GM18502 (cell line): ENCODE measurements at regions not wholly inside any gene's neighbourhood (a gene's known extent, or its start where the extent isn't known, plus 50 kb on each side); places are given as distances from the start of the nearest gene placed in this dataset.

Experiments used
- ATAC-seq: cut with Tn5 transposase; IDR thresholded peaks from one replicate; pipeline ENCODE4 v1.9.1; 2021; ENCODE audit warnings: mild to moderate bottlenecking; ENCODE audit not compliant: unreplicated experiment, poor library complexity

DNA sequence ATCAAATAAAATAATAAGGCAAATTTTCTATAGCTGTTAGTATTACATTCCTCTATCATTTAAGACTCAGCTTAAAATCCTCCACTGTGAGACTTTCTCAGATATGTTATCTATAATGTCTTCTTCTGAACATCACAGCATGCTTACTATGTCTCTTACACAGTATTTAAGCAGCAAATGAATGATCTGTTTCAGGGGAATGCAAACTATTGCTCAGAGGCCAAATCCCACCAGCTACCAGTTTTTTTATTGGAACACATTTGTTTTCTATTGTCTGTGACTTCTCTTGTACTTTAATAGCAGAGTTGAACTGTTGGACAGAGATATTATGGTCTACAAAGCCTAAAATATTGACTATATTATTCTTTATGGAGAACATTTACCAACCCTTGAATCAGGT, 59.6 kb downstream of the C3orf38 start:
- ATAC-seq = no peak

- ATAC-seq = no peak
Observed at GRCh38 chr3:88211096-88211890, 61.5 kb downstream of the C3orf38 start.

DNA sequence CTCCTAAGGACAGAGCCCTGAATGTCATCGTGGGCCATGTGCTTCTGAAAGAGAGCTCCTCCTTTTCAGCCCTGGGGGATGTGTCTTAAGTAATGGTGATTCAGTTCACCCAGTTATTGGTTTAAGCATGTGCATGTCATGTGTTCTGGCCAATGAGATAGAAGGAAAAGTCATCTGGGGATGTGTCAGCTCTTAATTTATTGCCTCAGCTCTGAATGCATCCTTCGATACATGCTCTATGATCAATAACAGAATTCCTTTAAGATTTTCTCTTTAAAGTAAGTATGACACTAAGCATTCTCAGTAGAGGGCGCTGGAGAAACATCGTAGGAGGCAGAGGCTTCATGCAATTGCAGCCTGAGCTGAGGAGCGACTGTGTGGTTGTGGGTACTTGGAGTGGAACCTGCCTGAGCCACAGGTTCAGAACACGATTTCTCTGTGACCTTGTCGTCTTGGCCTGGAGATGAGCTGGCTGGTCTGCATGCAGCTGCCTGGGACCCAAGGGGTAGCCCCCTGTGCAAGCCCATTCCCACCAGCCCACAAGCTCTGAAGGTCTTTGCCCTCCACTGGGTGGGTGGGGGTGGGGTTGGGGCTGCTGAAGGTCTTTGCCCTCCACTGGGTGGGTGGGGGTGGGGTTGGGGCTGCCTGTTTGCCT, 69.5 kb downstream of the C3orf38 start:
- ATAC-seq = peak; percentile 93

GRCh38 chr3:88220126-88220525, 70.4 kb downstream of the C3orf38 start:
- ATAC-seq = no peak

GRCh38 chr3:88221726-88222125, 72.0 kb downstream of the C3orf38 start:
- no peak for ATAC-seq

GRCh38 chr3:88222343-88222742, 72.6 kb downstream of the C3orf38 start:
- ATAC-seq = no peak

GRCh38 chr3:88225326-88226008, 75.7 kb downstream of the C3orf38 start:
- no peak for ATAC-seq

DNA sequence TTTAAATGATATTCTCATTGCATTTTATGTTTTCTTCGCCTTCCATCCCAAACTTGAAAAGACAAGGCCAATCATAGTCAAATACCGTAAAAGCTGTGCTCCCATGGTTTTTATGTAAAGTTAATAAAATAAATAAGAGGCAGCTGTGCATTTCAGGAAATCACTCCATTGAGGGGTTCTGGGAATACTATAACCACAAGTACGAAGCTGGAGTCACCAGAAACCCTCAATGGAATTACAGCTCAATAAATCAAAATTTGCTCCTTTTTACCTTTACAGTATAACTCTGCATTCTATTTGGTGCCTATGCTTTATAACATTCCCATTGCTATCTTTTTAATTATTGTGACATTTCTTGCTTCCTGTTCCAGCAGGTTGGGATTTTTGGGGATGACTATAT, 77.2 kb downstream of the C3orf38 start:
- ATAC-seq = no peak

- no peak for ATAC-seq
Observed at GRCh38 chr3:88230638-88231037, 80.9 kb downstream of the C3orf38 start.

- no peak for ATAC-seq
Observed at GRCh38 chr3:88231207-88231606, 81.4 kb downstream of the C3orf38 start.

DNA sequence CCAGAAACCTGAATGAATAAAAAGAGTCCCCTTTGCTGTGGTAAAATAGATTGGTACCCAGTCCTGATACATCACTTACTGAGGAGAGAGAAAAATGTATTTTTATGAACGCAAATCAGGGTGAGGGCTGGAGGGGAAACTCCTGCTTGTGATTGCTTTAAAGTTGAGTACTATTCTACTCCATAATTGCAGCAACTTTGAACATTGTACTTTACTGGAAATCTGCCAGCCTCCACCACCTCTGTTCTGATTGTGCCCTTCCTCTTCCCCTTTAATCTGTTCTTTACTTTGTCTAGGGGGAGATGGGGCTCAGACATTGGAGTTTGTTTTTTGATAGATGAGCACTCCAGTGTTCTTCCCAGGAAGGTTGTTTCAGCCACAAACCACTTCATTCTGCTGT, 81.9 kb downstream of the C3orf38 start:
- ATAC-seq = no peak

DNA sequence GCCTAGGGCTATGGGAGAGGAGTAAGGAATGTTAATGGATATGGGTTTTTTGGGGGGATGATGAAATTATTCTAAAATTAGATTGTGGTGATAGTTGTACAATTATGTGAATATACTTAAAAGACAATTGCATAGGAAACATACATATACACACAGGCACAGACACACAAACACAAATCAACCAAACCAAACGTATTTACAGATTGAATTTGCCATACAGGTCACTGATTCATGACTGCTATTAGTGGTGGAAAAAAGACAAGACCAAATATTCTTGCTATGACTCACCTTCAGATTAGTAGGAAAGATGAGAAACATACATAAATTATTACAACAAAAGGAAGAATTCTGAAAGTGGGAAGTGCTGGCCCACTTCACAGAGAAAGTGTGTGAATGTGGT, 85.3 kb downstream of the C3orf38 start:
- no peak for ATAC-seq

GRCh38 chr3:88239870-88240269, 90.1 kb downstream of the C3orf38 start:
- no peak for ATAC-seq

GRCh38 chr3:88248658-88249057, 98.9 kb downstream of the C3orf38 start:
- no peak for ATAC-seq

GRCh38 chr3:88259045-88259444, 109.3 kb downstream of the C3orf38 start:
- no peak for ATAC-seq

- no peak for ATAC-seq
Observed at GRCh38 chr3:88262527-88262926, 112.8 kb downstream of the C3orf38 start.

DNA sequence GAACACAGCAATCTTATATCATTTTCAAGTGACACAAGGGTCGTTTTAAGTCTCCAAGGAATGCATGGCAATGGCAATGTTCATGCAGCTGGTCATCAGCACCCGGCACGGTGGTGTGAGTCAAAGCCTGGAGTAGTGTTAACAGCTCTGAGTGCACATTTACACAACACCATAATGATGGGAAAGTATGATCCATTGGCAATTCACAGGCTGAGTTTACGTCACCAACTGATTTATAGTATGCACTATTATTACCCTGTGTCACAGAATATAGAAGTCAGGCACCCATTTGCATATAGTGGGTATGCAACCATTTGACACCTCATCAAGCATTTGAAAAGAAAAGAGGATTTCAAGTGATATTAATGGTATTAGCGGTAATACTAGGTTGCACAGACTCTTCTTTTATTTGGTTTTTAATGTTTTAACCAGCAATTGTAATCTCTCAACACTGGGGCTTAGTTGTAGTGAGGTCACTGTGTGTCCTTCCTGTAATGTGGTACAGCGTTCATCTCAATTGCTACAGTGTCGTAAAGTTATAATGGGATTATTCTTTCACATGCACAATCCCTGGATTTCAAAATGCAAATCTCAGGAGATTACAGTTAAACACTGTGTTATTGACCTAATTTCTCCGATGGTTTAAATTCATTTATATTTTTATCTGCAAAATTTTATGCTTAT, 113.8 kb downstream of the C3orf38 start:
- no peak for ATAC-seq

DNA sequence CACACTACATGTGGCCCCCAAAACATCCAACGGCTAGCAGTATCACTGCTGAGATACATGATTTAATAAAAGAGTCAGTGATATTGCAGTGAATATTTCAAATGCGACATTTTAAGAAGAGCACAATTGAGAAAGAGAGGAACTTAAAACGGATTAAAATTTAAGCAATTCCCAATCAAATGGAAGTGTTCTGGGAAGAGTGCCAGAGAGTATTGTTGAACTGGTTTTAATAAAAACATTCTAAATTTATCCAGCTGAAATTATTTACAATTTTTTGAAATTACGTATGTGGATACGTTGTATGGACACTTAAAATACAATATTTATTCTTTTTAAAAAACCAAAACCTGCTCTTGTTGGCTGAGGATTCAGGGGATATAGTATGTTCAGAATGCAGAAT, 117.7 kb downstream of the C3orf38 start:
- ATAC-seq = no peak

DNA sequence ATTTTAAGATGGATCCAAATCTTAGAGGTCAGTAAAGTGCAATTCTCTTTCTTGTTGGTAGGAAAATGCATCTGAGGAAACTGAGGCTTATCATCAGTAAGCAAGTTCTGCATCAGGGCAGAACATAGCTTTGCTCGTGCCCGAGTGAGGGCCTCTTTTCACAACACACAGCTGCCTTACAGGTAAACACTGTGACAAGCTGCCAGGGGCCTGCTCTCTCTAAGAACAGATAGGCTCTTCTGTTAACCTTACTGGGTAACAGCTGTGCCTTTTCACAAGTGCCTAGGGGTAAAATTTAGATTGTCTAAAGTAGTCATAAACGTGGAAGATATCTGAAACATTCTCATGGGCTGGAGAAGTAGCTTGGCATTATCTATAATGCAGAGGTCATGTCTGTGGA, 118.1 kb downstream of the C3orf38 start:
- no peak for ATAC-seq

DNA sequence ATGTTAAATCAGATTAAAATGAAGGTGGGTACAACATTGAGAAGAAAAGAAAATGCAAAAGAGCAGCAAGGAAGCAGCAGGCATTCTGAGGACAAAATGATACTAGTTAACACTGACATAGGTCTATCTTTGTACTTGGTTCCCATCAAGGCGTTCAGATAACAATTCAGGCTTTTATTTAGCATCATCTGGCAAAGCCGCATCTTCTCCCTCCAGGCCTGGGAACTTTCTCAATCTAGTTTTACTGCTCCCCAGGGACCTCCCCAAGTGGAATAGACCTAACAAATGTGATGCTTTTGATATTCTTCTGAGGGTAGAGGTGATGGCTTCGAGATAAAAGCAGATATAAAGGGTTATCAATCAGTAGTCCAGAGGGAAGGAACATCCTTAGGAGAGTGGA, 130.6 kb downstream of the C3orf38 start:
- ATAC-seq = no peak
